GM21423 (cell line): ENCODE measurements at regions not wholly inside any gene's neighbourhood (a gene's known extent, or its start where the extent isn't known, plus 50 kb on each side); places are given as distances from the start of the nearest gene placed in this dataset.

Experiments used
- ATAC-seq: cut with Tn5 transposase; IDR thresholded peaks from one replicate; pipeline ENCODE4 v1.9.1; 2021; ENCODE audit warnings: mild to moderate bottlenecking, moderate library complexity; ENCODE audit not compliant: unreplicated experiment

- no peak for ATAC-seq
Observed at GRCh38 chr3:157815739-157816138, 290.5 kb downstream of the SHOX2 start.

- no peak for ATAC-seq
Observed at GRCh38 chr3:157810924-157811718, 295.1 kb downstream of the SHOX2 start.

- ATAC-seq = no peak
Observed at GRCh38 chr3:157807280-157807679, 298.9 kb downstream of the SHOX2 start.

GRCh38 chr3:157805538-157805937, 300.7 kb downstream of the SHOX2 start:
- no peak for ATAC-seq

GRCh38 chr3:157794771-157795170, 291.6 kb upstream of the VEPH1 start:
- no peak for ATAC-seq

- no peak for ATAC-seq
Observed at GRCh38 chr3:157793745-157794144, 290.5 kb upstream of the VEPH1 start.

- ATAC-seq = no peak
Observed at GRCh38 chr3:157789162-157789561, 285.9 kb upstream of the VEPH1 start.

GRCh38 chr3:157786618-157787017, 283.4 kb upstream of the VEPH1 start:
- ATAC-seq = no peak

- ATAC-seq = no peak
Observed at GRCh38 chr3:157786211-157786610, 283.0 kb upstream of the VEPH1 start.

GRCh38 chr3:157785102-157785826, 282.0 kb upstream of the VEPH1 start:
- no peak for ATAC-seq

GRCh38 chr3:157782236-157782635, 279.0 kb upstream of the VEPH1 start:
- ATAC-seq = no peak

GRCh38 chr3:157776861-157777260, 273.6 kb upstream of the VEPH1 start:
- no peak for ATAC-seq

- no peak for ATAC-seq
Observed at GRCh38 chr3:157775446-157775845, 272.2 kb upstream of the VEPH1 start.

- no peak for ATAC-seq
Observed at GRCh38 chr3:157769378-157769777, 266.2 kb upstream of the VEPH1 start.

GRCh38 chr3:157767607-157768006, 264.4 kb upstream of the VEPH1 start:
- ATAC-seq = no peak

- ATAC-seq = no peak
Observed at GRCh38 chr3:157763644-157764043, 260.4 kb upstream of the VEPH1 start.

- ATAC-seq = no peak
Observed at GRCh38 chr3:157759311-157759710, 256.1 kb upstream of the VEPH1 start.

- no peak for ATAC-seq
Observed at GRCh38 chr3:157755233-157755632, 252.0 kb upstream of the VEPH1 start.

- no peak for ATAC-seq
Observed at GRCh38 chr3:157754451-157754850, 251.2 kb upstream of the VEPH1 start.

- no peak for ATAC-seq
Observed at GRCh38 chr3:157753787-157754136, 250.5 kb upstream of the VEPH1 start.

- no peak for ATAC-seq
Observed at GRCh38 chr3:157752956-157753786, 250.0 kb upstream of the VEPH1 start.

GRCh38 chr3:157752554-157752953, 249.3 kb upstream of the VEPH1 start:
- ATAC-seq = no peak
